GM23338 (cell line): ENCODE measurements at regions not wholly inside any gene's neighbourhood (a gene's known extent, or its start where the extent isn't known, plus 50 kb on each side); places are given as distances from the start of the nearest gene placed in this dataset.

Experiments used
- ATAC-seq: fragments of 200-7000 bp; cut with Tn5 transposase; 3 replicates; pipeline ENCODE4 v1.9.1; 2020
- DNase-seq: peaks from one replicate; pipeline ENCODE4 v3.0.0-alpha.2; 2015; ENCODE audit warnings: low spot score
- H2AFZ ChIP-seq: fragments of 200-600 bp; sonication (generic); 2 replicates; pipeline ENCODE4 v1.8.0; 2016; ENCODE audit warnings: antibody characterized with exemption, mild to moderate bottlenecking, moderate library complexity
- H3F3A ChIP-seq: fragments of 200-600 bp; sonication (generic); replicated peaks from 2 replicates; pipeline ENCODE4 v1.8.0; 2017; ENCODE audit warnings: antibody characterized with exemption, mixed run types, low read depth
- H3K27ac ChIP-seq: fragments of 200-600 bp; sonication (generic); 2 replicates; pipeline ENCODE4 v1.6.1; 2016; ENCODE audit warnings: low read depth
- H3K27me3 ChIP-seq: fragments of 200-600 bp; sonication (generic); 2 replicates; pipeline ENCODE4 v1.8.0; 2016; ENCODE audit warnings: mild to moderate bottlenecking, mixed run types, moderate library complexity; ENCODE audit not compliant: insufficient read depth
- H3K36me3 ChIP-seq: fragments of 200-600 bp; sonication (generic); 2 replicates; pipeline ENCODE4 v1.8.0; 2016; ENCODE audit warnings: mild to moderate bottlenecking; ENCODE audit not compliant: insufficient read depth
- H3K4me1 ChIP-seq: fragments of 200-600 bp; sonication (generic); 2 replicates; pipeline ENCODE4 v1.8.0; 2016; ENCODE audit warnings: mild to moderate bottlenecking, moderate library complexity; ENCODE audit not compliant: insufficient read depth
- H3K4me2 ChIP-seq: fragments of 200-600 bp; sonication (generic); 2 replicates; pipeline ENCODE4 v1.7.1; 2017; ENCODE audit warnings: mixed run types
- H3K4me3 ChIP-seq: fragments of 200-600 bp; sonication (generic); 2 replicates; pipeline ENCODE4 v1.6.1; 2016; ENCODE audit warnings: mixed run types
- H3K79me2 ChIP-seq: fragments of 200-600 bp; sonication (generic); replicated peaks from 2 replicates; pipeline ENCODE4 v1.8.0; 2017; ENCODE audit warnings: mild to moderate bottlenecking; ENCODE audit not compliant: insufficient read depth
- H3K9me2 ChIP-seq: fragments of 200-600 bp; sonication (generic); 2 replicates; pipeline ENCODE4 v1.8.0; 2017; ENCODE audit not compliant: insufficient read depth
- H4K20me1 ChIP-seq: fragments of 200-600 bp; sonication (generic); replicated peaks from 2 replicates; pipeline ENCODE4 v1.8.0; 2017; ENCODE audit warnings: mild to moderate bottlenecking; ENCODE audit not compliant: insufficient read depth
- H3K27ac Mint-ChIP-seq: 2 replicates; pipeline ENCODE4 v1.8.0; 2020; ENCODE audit warnings: inconsistent platforms, mild to moderate bottlenecking, moderate library complexity, mixed read lengths
- H3K27me3 Mint-ChIP-seq: 3 replicates; pipeline ENCODE4 v1.8.0; 2022; ENCODE audit warnings: low read depth, mild to moderate bottlenecking, moderate library complexity, mixed read lengths, inconsistent platforms; ENCODE audit not compliant: insufficient read depth, poor library complexity
- H3K36me3 Mint-ChIP-seq: 3 replicates; pipeline ENCODE4 v1.8.0; 2021; ENCODE audit warnings: low read depth, mild to moderate bottlenecking, inconsistent platforms, moderate library complexity, mixed read lengths
- H3K4me1 Mint-ChIP-seq: 3 replicates; pipeline ENCODE4 v1.8.0; 2020; ENCODE audit warnings: mild to moderate bottlenecking, inconsistent platforms, mixed read lengths
- H3K4me3 Mint-ChIP-seq: 3 replicates; pipeline ENCODE4 v1.8.0; 2021; ENCODE audit warnings: moderate library complexity, mild to moderate bottlenecking, inconsistent platforms, mixed read lengths
- H3K9me3 Mint-ChIP-seq: 3 replicates; pipeline ENCODE4 v1.8.0; 2020; ENCODE audit warnings: moderate library complexity, mild to moderate bottlenecking, inconsistent platforms, mixed read lengths
- EZH2 ChIP-seq: fragments of 200-600 bp; sonication (generic); IDR thresholded peaks from one replicate; pipeline ENCODE4 v1.8.0; 2017; ENCODE audit warnings: antibody characterized with exemption, mild to moderate bottlenecking, low read depth; ENCODE audit not compliant: unreplicated experiment
- ZNF331 ChIP-seq: fragments of 250-450 bp; sonication (Bioruptor Pico); IDR thresholded peaks from 2 replicates; pipeline ENCODE4 v1.5.0; 2020; ENCODE audit warnings: low read depth, mild to moderate bottlenecking, moderate library complexity
- ZNF462 ChIP-seq: fragments of 250-450 bp; sonication (Bioruptor Pico); IDR thresholded peaks from 2 replicates; pipeline ENCODE4 v1.5.0; 2020; ENCODE audit warnings: mild to moderate bottlenecking, moderate library complexity
- TF ChIP-seq, protein P1 (sequence below): IDR thresholded peaks from 2 replicates; pipeline ENCODE4 v1.6.1; 2016; ENCODE audit warnings: antibody characterized with exemption

DNA sequence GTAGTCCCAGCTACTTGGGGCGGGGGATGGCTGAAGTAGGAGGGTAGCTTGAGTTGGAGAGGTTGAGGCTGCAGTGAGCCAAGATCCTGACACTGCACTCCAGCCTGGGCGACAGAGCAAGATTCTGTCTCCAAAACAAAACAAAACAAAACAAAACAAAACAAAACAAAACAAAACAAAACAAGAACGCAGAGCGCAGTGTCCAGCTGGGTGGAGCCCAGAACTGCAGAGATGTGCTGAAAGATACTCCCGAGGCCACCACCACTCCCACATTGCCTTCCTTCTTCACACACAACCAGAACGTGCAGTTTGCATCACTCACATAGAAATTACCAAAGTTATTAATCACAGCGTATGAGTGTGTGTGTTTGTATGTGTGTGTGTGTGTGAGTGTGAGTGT, 222.9 kb upstream of the ASIC2 start (continued):
- no peak for TF ChIP-seq ZNF462

- Histone ChIP-seq H3K4me1 (no peaks in the 10 kb centered on the region; the same call in 1 of the 2 replicates), H3K27ac (no peak overlapping the region), H2AFZ (no peak overlapping the region), H3K4me2 (no peak overlapping the region), H4K20me1 (no peaks in the 10 kb centered on the region), H3K27me3 (no peaks in the 10 kb centered on the region), H3K36me3 (no peaks in the 10 kb centered on the region), H3F3A (no peaks in the 10 kb centered on the region), H3K79me2 (no peaks in the 10 kb centered on the region), H3K9me2 (peaks cover 3% of the 10 kb centered on the region; the same call in 1 of the 2 replicates), H3K4me3 (no peak overlapping the region)
- DNase-seq (no peak), ATAC-seq (no peak)
- no peak overlapping the region for H3K27ac Mint-ChIP-seq
- no peaks in the 10 kb centered on the region for H3K9me3 Mint-ChIP-seq
- H3K4me3 Mint-ChIP-seq = no peak overlapping the region
- no peaks in the 10 kb centered on the region for H3K36me3 Mint-ChIP-seq
- TF ChIP-seq, protein P1, sequence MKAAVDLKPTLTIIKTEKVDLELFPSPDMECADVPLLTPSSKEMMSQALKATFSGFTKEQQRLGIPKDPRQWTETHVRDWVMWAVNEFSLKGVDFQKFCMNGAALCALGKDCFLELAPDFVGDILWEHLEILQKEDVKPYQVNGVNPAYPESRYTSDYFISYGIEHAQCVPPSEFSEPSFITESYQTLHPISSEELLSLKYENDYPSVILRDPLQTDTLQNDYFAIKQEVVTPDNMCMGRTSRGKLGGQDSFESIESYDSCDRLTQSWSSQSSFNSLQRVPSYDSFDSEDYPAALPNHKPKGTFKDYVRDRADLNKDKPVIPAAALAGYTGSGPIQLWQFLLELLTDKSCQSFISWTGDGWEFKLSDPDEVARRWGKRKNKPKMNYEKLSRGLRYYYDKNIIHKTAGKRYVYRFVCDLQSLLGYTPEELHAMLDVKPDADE = no peak
- TF ChIP-seq EZH2 (no peak), ZNF331 (CRISPR knock-in tag) (no peak)
- peaks cover 14% of the 10 kb centered on the region for H3K4me1 Mint-ChIP-seq
- H3K27me3 Mint-ChIP-seq = peaks cover 4% of the 10 kb centered on the region
Measured at GRCh38 chr17:33516645-33517044, 223.6 kb upstream of the ASIC2 start.
